Pancreas (tissue), 10 donors: ENCODE measurements at regions not wholly inside any gene's neighbourhood (a gene's known extent, or its start where the extent isn't known, plus 50 kb on each side); places are given as distances from the start of the nearest gene placed in this dataset.

ENCODE experiments used
- ATAC-seq, 4 donors: fragments of 200-7000 bp; cut with Tn5 transposase; one replicate each; pipeline versions ENCODE4 v1.8.0 to v1.9.1; 2020; ENCODE audit warnings: mild to moderate bottlenecking in 4 of 4, moderate library complexity in 4 of 4
- DNase-seq, 6 donors: peaks; one replicate each; pipeline ENCODE4 v3.0.0-alpha.2; 2020
- FAIRE-seq: peaks from 2 replicates; lab custom pipeline; 2012; peaks lifted over from hg19 to GRCh38; lab: Jason Lieb, UNC
- H3K27ac ChIP-seq, 4 donors: fragments of 200-600 bp; sonication (generic); 1 replicate in 3 of 4; 2 replicates in 1 of 4; pipeline versions ENCODE4 v1.5.0 to v1.8.0; 2020
- H3K27me3 ChIP-seq, 4 donors: fragments of 200-600 bp; one replicate each; pipeline ENCODE4 v1.8.0; 2021
- H3K36me3 ChIP-seq, 3 donors: fragments of 200-600 bp; sonication (generic) in 1 of 3; one replicate each; pipeline versions ENCODE4 v1.5.0 to v1.8.0; 2020 to 2021
- H3K4me1 ChIP-seq, 3 donors: fragments of 200-600 bp; one replicate each; pipeline ENCODE4 v1.8.0; 2021
- H3K4me3 ChIP-seq, 4 donors: fragments of 200-600 bp; sonication (generic) in 2 of 4; one replicate each; pipeline versions ENCODE4 v1.5.0 to v1.8.0; 2020 to 2021
- H3K9me3 ChIP-seq, 4 donors: fragments of 200-600 bp; one replicate each; pipeline ENCODE4 v1.8.0; 2021
- CTCF ChIP-seq, 4 donors: fragments of 200-600 bp; sonication (generic) in 3 of 4; IDR thresholded peaks; one replicate each; pipeline versions ENCODE4 v1.5.0 to v1.8.0; 2021; ENCODE audit warnings: antibody characterized with exemption in 4 of 4
- WGBS, 2 donors: extraction: QIAGEN DNeasy Blood & Tissue Kit; methylation state at CpG; one replicate each; pipeline ENCODE4 v1.1.7; 2013; 5-methylcytosine and 5-hydroxymethylcytosine counted together
- intact Hi-C, 3 donors: fragments of 100-400 bp; cut with DNase I; formaldehyde crosslinking; loops; one replicate each; pipeline versions ENCODE4 v1.11.1 to v1.14.2; 2022
- donor health status: healthy with polysubstance abuse.
- donor health status: DM: no; HTN: no; CAD: no; lungs with moderate emphysema.
- donor health status: DM: no; HTN: no; CAD: no.
- donor health status: control.
- donor health status: control.
- donor health status: Bipolar disorder and iron deficiency.
- donor health status: DM: yes; HTN: yes; CAD: no.
- donor health status: DM: no; HTN: no; CAD: no.
- donor health status: DM: no; HTN: no; CAD: no.
- donor health status: DM: yes; HTN: yes; CAD: no.

DNA sequence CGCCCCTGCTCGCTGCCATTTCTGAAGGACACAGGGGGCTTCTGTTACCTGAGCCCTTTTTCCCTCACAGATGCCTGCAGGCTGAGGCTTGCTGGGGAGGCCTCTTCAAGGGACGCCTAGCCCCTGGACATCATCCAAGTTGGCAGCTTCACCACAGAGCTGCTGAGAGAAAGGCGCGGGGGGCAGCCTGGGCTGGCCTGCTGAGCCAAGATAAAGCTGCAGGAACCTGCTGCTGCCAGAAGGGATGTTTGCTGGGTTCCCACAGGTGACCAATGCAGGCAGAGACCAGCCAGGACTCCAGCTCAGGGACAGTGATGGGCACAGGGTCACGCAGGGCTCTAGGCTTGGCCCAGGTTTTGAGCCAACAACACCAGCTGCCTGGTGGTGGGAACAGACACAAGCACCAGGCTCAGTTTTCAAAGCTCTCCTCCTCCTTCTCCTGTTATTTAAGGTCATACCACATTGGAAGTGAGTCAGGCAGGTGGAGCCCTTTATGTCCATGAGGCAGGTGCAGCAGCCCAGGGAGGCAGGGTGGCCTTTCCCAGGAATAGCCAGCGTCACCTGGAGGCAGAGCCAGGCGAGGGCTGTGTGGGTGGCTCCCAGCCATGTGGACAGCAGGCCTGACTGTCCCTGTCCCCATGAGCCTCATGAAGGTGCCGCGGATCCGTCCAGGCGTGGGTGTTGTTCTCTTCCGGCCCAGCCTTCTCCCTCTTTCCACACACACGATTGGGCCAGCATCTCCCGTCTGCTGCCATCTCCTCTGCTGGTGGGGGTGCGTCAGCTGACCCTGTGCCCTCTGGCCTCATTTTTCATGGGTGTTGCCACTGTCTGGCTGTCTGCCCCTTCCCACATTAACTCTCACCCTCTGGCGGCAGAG lies 515.5 kb upstream of the MYT1L start:
- intact Hi-C loops, result no loop called here
- peaks cover 7 to 12% (median 9%) of the 10 kb centered on the region in 3 donors for H3K4me1 ChIP-seq
- H3K4me3 ChIP-seq, result no peak overlapping the region
- DNase-seq (peak; percentile 81 to 96 (median 94)), FAIRE-seq (no peak), ATAC-seq (peak; percentile 84 to 89 (median 87))
- H3K27me3 ChIP-seq, result no peaks in the 10 kb centered on the region
- H3K36me3 ChIP-seq, result no peaks in the 10 kb centered on the region
- peak overlapping the region; percentile 68 to 76 (median 73) for H3K27ac ChIP-seq
- WGBS, 2 donors, result 18 to 19% methylated on average over 14 to 17 of the region's 17 CpGs
- TF ChIP-seq CTCF (IDR thresholded peaks at IDR 0.05), result peak in 1 of 4 donors; percentile 12
- no peaks in the 10 kb centered on the region for H3K9me3 ChIP-seq

DNA sequence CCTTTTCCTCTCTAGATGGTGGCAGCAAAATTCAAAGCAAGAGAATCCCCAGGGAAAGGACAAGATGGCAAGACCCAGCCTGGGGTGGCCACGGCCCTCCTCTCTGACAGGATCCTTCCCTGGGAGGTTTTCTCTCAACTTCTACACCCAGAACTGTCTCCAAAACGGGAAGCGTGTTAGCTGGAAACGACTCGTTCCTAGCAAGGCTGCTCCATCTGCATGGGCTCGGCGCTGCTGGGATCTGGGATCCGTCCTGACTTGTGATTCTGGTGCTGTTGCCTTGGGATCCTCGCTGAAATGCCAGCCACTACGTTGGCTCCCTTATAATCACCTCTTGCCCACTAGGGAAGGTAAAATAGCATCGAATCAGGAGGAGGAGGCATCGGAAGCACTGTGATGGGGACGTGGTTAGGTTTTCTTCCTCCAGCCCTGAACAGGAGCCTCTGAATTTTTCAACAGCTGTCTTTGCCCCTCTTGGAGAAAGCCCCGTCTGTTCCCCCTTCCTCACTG lies 514.8 kb upstream of the MYT1L start:
- Histone ChIP-seq H3K4me1 (peaks cover 7 to 12% (median 9%) of the 10 kb centered on the region in 3 donors), H3K27me3 (no peaks in the 10 kb centered on the region), H3K4me3 (no peak overlapping the region), H3K9me3 (no peaks in the 10 kb centered on the region), H3K36me3 (no peaks in the 10 kb centered on the region), H3K27ac (peak overlapping the region in 3 of 4 donors; percentile 73 to 76 (median 73))
- intact Hi-C loops, result no loop called here
- FAIRE-seq (no peak), DNase-seq (no peak), ATAC-seq (no peak)
- no peak for TF ChIP-seq CTCF (IDR thresholded peaks at IDR 0.05)
- 75 to 80% methylated on average over 14 of the region's 14 CpGs for WGBS, 2 donors

DNA sequence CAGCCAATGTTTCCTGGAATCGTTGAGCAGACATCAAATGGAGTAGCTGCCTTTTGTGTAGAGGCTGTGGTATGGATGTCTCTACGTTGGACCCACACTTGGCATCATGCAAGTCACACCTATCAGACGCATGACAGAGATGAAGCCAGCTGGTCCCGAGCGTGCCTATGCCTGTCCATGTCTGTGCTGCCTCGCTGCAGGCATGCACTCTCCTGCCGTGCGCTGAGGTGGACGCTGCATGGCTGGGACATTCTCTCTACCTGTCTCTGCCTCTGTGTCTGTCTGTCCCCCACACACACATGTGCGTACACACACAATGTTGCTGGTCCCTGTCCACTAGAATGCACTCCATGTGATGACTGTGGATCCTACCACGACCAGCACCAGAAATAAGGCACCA lies 514.2 kb upstream of the MYT1L start:
- DNase-seq (no peak), ATAC-seq (no peak), FAIRE-seq (no peak)
- Histone ChIP-seq H3K36me3 (no peaks in the 10 kb centered on the region), H3K27me3 (no peaks in the 10 kb centered on the region), H3K9me3 (no peaks in the 10 kb centered on the region), H3K4me1 (peaks cover 7 to 12% (median 9%) of the 10 kb centered on the region in 3 donors), H3K27ac (no peak overlapping the region), H3K4me3 (no peak overlapping the region)
- 91 to 93% methylated on average over 11 of the region's 11 CpGs for WGBS, 2 donors
- intact Hi-C loops, result no loop called here
- TF ChIP-seq CTCF (IDR thresholded peaks at IDR 0.05), result no peak

- WGBS, 2 donors, result 88 to 91% methylated on average over 11 of the region's 11 CpGs
Measured at GRCh38 chr2:2843969-2844548, 513.0 kb upstream of the MYT1L start.

More at GRCh38 chr2:2843969-2844548, 513.0 kb upstream of the MYT1L start:
- no peak for FAIRE-seq
- ATAC-seq, result no peak
- DNase-seq, result peak in 1 of 6 donors; percentile 29
- peak in 3 of 4 donors; percentile 12 to 28 (median 17) for TF ChIP-seq CTCF (IDR thresholded peaks at IDR 0.05)
- intact Hi-C loops, result no loop called here
- Histone ChIP-seq H3K27me3 (no peaks in the 10 kb centered on the region), H3K4me3 (no peak overlapping the region), H3K9me3 (no peaks in the 10 kb centered on the region), H3K36me3 (no peaks in the 10 kb centered on the region), H3K4me1 (peaks cover 7 to 12% (median 9%) of the 10 kb centered on the region in 3 donors), H3K27ac (no peak overlapping the region)
